GM18498 (cell line): ENCODE measurements at regions not wholly inside any gene's neighbourhood (a gene's known extent, or its start where the extent isn't known, plus 50 kb on each side); places are given as distances from the start of the nearest gene placed in this dataset.

Experiments
- ATAC-seq: cut with Tn5 transposase; IDR thresholded peaks from one replicate; pipeline ENCODE4 v1.9.1; 2021; ENCODE audit warnings: mild to moderate bottlenecking, moderate library complexity; ENCODE audit not compliant: unreplicated experiment

DNA sequence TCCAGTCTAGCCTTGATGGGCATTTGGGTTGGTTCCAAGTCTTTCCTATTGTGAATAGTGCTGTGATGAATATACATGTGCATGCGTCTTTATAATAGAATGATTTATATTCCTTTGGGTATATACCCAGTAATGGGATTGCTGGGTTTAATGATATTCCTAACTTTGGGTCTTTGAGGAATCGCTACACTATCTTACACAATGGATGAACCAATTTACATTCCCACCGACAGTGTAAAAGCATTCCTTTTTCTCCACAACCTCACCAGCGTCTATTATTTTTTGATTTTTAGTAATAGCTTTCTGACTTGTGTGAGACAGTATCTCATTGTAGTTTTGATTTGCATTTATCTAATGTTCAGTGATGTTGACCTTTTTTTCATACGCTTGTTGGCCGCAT, 1040.1 kb downstream of the MAT2B start:
- ATAC-seq, result no peak

DNA sequence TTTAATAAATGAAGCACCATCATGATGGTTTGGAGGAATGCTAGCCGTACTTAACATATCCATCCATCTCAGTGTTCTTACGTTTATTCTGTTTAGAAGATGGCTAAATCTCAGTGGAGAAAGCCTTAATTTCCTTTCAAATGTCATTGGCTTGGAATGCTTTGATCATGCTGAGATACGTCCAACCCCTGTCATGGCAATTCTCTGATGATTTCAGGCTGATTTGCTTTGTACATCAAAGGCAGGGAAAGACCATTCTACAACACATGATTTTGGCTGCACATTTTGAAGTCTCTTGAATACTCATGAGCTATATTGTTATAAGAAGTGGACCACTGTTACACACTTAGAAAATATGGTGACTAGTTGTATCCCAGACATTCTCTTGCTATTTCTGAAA, 1048.4 kb downstream of the MAT2B start:
- no peak for ATAC-seq

DNA sequence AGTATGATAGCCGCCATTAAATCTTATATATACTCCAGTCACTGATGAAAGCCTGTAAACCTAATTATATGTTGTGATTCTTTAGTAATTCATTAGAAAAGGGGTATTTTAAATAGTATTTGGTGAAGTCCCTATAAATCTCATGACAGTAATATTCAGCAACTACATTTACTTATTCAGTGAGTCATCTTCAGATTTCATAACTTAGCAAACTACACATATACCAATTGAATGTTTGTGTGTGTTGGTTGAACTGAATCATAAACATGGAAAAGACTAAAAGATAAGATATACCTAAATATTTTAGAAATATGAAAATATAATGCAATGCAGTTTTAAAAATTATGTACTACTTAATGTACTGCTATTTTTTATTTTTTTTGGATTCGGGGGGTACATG, 1050.4 kb downstream of the MAT2B start:
- ATAC-seq, result no peak

DNA sequence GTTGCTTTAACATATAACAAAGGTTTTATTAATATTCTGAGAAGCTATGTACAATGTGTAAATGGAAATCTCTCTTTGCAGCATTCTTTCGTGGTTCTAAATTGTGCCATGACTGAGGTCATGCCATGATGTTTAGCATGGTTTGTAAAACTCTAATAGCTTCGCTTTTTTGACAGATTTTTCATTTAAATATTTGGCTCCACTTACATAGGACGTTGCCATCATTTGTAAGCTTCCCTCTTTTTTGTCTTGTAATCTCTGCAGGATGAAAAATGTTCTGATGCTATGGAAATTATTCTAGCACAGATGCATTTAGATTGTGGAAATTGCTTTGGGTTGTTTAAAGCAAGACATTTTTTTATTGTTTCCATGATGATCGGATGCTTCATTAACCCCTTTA, 1054.8 kb downstream of the MAT2B start:
- ATAC-seq, result no peak

DNA sequence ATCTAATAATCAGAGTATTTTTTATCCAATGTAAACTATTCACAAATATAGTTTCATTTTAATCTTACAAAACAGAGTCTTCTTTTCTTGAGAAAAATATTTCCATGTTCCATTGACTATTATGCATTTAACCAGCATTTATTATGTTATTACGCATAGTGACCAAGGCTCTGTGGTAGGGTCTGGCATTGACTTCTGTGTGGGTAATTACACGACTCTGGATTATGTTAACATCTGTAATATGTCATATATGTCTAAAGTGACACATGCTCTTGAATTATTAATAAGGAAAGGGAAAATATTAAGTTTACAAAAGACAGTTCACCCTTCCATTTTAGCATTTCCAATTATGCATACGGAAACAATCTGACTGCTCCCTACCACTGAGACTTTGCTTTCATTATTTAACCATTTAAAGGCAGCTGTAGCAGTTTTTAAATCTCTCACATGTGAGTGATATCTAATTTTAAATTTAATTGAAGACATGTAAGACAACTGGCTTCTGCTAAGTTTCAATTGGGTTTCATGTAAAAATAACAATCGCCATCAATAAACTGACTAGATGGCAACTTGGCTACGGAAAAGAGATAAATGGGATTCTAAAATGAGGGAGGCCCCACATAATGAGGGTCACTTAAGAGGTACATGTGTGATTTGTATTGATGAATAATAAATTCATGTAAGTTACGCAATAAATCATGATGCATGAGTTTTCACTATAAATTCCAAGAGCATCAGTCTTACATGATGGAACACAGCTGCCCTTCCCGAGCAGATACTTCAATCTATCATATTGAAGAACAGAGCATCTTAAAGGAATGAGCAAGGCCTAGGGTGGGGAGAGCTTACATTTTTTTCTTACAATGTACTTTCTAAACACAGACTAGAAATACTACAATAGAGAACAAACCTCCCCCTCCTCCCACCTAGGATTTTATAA, 1056.8 kb downstream of the MAT2B start:
- ATAC-seq, result no peak

DNA sequence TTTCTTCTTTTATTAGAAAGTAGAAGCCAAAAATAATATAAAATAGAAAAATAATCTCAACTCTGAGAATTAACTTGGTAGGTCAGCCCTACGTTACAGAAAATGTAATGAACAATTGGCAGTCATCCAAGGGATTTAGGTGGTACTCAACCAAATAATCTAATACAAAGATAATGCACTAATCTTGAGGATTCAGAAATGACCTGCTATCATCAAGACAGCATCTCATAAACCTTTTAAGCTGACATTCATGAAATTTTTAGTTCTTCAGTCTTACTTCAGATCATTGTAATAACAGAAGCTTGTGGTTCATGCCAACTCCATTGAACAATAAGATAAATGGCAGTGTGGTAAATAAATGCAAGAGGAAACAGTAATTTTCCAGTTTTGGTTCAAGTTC, 1058.0 kb downstream of the MAT2B start:
- no peak for ATAC-seq

DNA sequence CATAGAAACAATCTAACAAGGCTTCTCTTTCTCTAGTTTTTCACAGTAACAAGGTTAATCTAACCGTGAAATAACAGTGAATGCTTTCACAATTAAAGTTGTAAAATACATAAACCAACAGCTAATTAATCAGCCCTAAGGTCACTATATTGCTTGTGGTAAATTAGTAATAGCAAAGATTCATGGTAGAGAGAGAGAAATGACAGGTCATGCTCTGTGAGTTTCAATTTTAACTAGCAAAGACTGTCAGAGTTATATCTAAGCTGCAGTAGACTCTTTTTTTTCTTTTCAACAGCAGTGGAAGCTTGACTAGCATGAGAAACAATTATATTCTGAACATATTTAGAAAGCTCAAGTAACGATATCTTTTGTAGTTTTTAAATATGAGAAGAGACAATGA, 1068.0 kb downstream of the MAT2B start:
- ATAC-seq, result no peak

DNA sequence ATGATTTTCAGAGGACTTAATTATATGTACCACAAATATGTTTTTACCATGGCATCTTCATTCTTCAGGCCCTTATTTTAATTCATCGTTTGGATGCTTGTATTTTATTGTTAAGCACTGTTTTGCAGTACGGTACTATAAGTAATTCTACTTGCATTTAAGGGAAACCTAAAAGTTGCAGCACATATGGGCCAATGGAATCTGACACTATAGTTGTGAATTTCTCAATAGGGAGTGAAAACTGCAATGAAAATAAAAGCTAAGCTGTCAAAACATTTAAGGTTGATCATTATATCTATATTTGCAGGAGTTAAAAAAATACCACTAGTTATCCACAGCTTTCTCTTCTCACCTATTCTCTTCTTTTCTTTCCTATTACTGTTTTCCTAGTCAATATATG, 1071.8 kb downstream of the MAT2B start:
- no peak for ATAC-seq

DNA sequence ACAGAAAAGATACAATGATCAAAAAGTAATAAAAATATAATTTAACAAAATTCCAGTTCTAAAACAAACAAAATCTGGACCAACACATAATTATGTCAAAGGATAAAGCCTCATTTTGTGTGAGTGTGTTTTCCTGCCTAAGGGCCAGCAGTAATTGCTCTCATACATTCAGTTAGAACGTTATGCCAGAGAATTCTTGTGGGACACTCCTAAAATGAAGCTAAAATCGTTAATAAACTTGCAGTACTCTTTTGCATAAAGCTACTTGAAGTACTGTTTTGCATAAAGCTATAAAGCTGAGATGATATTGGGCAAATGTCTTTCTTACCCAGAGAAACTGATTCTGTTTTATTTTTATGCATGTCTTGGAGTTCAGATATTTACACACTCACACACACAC, 1072.3 kb downstream of the MAT2B start:
- ATAC-seq, result no peak

DNA sequence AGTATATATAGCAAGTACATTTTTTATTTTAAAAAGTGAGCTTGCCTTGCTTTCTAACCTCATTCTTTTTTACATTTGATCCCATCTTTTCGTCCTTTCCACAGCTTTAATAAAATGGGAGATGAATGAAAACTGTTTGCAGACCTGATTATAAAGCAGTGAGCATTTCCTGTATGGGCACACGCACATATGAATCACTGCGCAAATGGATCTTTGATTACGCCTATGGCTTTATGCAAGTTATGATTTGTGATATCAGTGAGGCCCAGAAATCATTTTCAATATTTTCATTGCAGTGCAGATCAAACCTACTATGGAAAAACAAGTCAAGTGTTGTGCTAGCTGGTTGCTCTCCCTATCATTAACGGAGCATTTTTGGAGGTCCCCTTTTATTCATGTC, 1073.0 kb downstream of the MAT2B start:
- ATAC-seq, result no peak

DNA sequence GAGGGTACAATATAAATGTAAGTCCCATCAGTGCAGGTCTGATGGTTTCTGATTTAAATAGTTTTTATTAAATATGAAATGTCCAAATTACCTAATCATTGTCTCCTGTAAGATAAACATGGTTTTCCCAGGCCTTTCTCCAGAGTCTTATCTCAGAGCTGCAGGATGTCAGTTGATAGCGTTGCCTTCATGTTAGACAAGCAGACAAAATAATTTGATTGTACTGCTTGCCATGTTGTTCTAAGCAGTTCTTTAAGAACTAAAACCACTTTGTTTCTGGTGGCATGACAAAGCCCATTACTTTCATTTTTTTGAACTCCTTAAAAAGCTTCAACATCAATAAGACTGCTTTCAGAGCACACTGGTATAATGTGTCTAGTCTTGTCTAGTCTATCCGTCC, 1073.5 kb downstream of the MAT2B start:
- no peak for ATAC-seq

DNA sequence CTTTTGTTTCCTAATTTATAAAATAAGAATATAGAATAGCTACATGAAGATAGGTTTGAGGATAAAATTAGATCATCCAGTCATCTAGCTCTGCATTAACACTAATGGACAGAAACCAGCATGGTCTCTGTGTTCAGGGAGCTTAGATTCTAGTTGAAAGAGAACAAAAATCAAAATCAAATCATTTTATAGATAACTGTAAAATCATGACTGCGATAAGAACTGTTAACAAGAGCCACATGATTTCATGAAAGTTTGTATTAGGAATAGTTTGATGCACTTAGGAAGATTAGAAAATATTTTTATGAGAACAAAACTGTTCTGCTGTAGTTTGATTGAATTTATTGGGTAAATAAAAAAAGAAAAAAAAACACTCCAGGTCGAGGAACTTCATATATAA, 1074.7 kb downstream of the MAT2B start:
- ATAC-seq, result no peak

DNA sequence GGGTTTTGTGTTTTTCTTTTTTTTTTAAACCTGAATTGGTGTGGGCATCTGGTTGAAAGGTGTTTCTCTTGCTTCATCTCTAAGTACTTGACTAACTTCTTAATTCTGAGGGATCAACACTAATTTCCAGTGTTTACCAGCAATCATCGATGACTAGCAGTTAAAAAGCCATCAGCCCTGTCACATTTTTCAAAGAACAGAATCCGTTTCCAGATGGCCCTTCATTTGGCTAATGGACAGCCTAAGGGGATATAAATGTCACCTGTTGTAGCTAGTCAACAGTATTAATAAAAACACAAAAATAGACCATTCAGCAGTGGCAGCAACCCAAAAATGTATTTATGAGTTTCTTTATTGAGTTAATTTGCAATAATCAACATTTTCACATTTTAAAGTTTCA, 1076.5 kb downstream of the MAT2B start:
- ATAC-seq, result no peak

DNA sequence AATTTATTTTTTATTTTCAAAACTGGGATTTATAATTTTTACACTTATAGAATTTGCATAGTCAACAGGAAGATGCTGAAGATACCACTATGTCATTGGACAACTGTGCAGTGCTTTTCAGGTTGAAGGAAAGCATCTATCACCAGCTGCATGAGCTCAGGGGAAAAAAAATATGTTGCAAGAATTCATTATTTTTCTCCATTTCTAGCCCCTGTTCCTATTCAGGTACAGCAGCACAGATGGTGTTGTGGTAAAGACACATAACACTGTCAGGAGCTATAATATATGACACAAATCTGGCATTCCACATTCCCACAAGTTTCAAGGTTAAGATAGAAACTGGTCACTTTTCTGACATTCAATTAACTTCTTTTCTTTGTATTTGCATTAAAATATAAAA, 1088.6 kb downstream of the MAT2B start:
- no peak for ATAC-seq

DNA sequence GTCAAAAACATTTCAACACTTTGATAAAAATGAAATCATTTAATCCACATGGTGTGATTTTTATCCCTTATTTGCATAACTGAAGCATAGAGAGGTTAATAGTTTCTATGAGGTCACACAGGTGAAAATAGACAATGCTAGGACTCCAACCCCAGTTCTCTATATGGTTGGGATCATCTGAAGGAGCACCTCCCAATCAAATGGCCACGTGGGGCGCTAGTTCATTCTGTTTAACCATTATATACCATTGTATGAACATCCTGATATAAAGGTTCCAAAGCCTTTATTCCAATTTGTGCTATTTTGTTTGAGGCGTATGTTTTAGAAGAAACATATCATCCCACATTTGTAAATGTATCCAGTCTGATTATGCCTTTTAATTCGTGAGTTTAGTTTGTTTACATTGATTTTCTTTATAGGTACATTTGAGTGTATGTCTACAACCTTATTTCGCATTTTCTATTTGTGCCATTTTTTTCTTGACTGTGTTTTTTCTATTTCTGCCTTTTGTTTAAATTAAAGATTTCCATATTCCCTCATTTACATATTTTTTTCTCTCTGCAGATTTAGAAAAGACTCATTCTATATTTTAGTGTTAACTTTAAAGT, 1092.0 kb downstream of the MAT2B start:
- ATAC-seq, result peak; percentile 86

DNA sequence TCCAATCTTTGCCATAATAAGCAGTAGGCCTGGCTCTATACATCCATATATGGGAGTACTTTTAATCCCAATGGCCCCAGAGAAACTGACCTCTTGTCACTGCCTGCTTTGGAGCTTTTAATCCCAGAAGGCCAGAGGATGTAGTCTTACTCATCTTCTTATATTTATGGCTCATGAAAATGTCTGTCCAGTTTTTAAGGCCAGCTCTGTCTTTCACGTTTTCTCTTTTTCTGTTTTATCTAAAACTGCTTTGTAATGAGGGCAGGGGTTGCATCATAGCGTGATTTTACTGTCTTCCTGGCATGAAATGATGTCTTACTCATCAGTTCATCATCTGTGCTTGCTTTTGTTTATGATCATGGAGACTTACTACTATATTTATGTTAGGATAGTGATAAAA, 1094.9 kb downstream of the MAT2B start:
- no peak for ATAC-seq

DNA sequence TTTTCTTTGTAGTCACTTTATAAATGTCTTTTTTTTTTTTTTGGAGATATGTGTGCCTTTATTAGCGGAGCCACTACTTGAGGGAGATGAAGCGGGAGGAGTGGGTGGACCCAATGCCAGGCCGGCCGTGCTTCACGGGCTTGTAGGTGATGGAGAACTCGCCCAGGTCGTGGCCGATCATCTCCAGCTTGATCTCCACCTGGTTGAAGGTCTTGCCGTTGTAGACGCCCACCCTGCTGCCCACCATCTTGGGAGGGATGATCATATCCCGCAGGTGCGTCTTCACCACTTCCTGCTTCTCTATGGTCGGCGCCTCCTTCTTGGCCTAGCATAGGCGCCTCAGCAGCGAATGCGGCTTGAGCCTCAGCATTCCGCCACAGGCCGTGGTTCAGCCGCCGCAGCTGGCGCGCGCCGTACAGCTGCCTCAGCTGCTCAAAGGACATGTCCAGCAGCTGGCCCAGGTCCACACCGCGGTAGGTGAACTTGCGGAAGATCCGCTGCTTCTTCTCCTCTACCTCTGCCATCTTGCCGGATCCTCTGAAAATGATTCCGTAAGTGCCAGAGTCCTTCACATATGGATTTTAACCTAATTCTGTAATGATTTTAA, 1095.6 kb downstream of the MAT2B start:
- ATAC-seq, result no peak

DNA sequence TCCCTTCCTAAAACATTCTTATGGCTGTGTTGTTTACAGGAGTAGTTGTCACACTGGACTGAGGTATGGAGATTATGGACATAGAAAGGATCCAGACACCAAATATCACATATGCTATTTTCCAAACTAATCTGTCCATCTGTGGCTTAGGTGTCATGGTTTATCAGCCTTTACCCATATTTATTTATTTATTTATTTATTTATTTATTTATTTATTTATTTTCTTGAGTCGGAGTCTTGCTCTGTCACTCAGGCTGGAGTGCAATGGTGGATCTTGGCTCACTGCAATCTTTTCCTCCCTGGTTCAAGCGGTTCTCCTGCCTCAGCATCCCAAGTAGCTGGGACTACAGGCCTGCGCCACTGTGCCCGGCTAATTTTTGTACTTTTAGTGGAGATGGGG, 1103.1 kb downstream of the MAT2B start:
- ATAC-seq, result no peak

DNA sequence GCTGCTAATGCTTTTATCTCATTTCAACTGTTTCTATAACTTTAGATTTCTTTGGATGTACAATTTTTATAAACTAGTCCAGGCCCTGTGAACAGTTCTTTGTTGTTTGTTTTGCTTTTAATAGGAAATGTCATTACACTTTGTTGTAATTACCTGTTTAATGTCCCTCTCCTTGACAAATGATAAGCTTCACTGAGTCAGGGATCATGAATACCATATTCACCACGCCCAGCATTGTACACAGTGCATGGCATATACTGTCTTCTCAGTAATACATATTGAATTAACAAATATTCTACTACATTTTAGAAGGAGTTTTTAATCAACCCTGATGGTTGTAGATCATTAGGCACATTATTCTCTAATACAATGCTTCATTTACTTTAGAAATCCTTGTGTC, 1105.0 kb downstream of the MAT2B start:
- ATAC-seq, result no peak

DNA sequence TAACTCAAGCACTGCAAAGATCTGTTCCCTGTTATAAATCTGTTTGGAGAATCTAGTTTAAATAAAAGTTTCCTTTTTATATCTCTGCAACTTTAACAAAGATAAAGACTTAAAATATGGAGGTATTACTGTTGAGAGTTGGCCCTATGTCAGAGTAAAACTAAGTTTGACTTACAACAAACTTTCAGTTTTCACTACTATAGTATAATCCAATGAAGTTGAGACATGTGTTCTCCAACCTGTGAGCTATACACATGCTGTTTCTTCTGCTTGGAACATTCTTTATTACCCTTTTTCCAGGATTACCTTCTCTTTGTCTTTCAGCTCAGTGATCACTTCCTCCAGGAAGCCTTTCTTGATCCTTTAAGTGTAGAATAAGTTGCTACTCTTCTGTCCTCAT, 1109.3 kb downstream of the MAT2B start:
- no peak for ATAC-seq

DNA sequence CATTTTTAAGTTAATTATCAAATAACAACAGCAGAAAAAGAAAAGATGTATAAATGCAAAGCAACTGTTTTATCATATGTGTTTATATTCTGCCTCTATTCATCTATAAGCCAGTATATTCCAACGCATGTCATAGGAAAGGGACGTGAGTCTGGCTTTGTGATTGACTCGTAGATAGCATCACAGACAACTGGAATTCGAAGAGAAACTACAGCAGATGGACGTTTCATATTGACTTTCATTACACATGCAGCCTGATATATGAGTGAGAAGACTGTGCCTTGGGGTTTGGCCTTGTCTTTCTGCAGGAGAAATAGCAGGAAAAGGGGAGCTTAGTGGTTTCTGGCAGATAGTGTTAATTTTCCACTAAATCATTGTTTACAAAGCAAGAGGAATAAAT, 1111.9 kb downstream of the MAT2B start:
- no peak for ATAC-seq

DNA sequence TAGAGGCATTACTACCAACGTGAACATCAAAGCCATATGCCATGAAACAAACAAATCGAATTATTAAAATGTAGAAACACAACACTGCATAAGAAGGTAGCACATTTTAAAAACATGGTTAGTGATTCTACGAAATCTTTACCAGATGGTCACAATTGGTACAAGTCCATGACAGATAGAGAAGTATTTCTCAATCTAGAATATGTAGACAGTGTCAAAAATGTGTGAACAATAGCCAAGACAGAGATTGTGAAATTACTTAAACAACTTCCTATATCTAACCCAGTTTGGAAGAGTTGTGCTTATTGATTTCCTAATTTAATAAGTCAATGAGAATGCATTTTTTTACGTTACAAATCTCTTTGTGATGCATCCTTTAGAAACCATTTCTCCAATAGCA, 1121.6 kb downstream of the MAT2B start:
- no peak for ATAC-seq
